ENCODE measurements at regions not wholly inside any gene's neighbourhood (a gene's known extent, or its start where the extent isn't known, plus 50 kb on each side); places are given as distances from the start of the nearest gene placed in this dataset.

DNA sequence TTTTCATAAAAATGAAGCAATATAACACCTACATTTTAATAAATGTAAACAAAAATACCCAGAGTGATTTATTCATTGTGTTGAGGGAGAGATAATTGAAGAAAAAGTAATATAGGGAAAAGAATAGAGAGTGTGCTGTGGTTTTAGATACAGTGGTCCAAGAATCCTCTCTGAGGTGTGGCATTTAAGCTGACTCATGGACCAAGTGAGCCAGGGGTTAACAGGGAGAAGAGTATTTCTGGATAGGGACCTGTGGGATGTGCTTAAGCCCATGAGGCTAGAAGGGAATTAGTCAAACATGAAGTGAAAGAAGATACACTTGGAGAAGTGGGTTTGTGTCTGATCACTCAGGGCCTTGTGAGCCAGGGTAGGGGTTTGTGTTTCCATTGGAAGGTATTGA, 680.7 kb upstream of the GRM7 start:
- Histone ChIP-seq H3K36me3 (no peaks in the 10 kb centered on the region), H3K9me3 (no peaks in the 10 kb centered on the region), H3K4me3 (no peak overlapping the region), H3K4me1 (ENCODE audit: insufficient read depth) (no peaks in the 10 kb centered on the region), H3K27ac (no peak overlapping the region), H3K27me3 (no peaks in the 10 kb centered on the region)
- TF ChIP-seq POLR2A (IDR thresholded peaks at IDR 0.05) (no peak), EP300 (IDR thresholded peaks at IDR 0.05) (no peak)
- TF ChIP-seq, protein P1, sequence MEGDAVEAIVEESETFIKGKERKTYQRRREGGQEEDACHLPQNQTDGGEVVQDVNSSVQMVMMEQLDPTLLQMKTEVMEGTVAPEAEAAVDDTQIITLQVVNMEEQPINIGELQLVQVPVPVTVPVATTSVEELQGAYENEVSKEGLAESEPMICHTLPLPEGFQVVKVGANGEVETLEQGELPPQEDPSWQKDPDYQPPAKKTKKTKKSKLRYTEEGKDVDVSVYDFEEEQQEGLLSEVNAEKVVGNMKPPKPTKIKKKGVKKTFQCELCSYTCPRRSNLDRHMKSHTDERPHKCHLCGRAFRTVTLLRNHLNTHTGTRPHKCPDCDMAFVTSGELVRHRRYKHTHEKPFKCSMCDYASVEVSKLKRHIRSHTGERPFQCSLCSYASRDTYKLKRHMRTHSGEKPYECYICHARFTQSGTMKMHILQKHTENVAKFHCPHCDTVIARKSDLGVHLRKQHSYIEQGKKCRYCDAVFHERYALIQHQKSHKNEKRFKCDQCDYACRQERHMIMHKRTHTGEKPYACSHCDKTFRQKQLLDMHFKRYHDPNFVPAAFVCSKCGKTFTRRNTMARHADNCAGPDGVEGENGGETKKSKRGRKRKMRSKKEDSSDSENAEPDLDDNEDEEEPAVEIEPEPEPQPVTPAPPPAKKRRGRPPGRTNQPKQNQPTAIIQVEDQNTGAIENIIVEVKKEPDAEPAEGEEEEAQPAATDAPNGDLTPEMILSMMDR (IDR thresholded peaks at IDR 0.05): no peak
- intact Hi-C loops (cut with DNase I): no loop called here
- no peak for DNase-seq

DNA sequence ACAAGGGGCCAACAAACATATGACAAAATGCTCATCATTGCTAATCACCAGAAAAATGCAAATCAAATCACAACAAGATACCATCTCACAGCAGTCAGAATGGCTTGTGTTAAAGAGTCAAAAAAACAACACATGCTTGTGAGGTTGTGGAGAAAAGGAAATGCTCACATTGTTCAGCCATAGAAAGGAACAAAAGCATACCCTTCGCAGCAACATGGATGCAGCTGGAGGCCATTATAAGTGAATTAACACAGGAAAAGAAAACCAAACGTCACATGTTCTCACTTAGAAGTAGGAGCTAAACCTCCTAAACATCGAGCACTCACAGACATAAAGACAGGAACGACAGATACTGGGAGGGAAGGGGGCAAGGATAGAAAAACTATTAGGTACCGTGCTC, 678.4 kb upstream of the GRM7 start:
- H3K27me3 ChIP-seq: no peaks in the 10 kb centered on the region
- no peak overlapping the region for H3K4me3 ChIP-seq
- H3K36me3 ChIP-seq: no peaks in the 10 kb centered on the region
- H3K9me3 ChIP-seq: no peaks in the 10 kb centered on the region
- TF ChIP-seq POLR2A (IDR thresholded peaks at IDR 0.05) (no peak), EP300 (IDR thresholded peaks at IDR 0.05) (no peak)
- TF ChIP-seq, protein P1 (IDR thresholded peaks at IDR 0.05): no peak
- H3K4me1 ChIP-seq (ENCODE audit: insufficient read depth): no peaks in the 10 kb centered on the region
- intact Hi-C loops (cut with DNase I): no loop called here
- no peak for DNase-seq
- no peak overlapping the region for H3K27ac ChIP-seq
- 68 to 82% (median 68%) methylated on average over 5 of the region's 5 CpGs for WGBS, 3 donors

DNA sequence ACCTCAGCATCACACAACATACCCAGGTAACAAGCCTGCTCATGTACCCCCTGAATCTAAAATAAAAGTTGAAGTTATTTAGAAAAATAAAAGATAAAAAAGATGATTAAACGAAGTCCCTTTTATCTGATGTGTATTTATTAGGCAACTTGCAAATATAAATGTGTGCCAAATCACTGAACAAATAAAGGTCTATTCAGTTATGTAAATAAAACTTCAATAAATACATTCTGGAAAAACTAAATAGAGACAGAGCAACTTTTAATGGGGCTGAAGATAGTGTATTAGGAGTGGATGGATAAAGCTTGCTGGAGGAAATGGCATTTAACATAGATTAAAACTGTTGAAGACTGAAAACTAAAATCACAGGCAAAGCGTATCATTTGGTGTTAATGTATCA, 678.0 kb upstream of the GRM7 start:
- H3K4me3 ChIP-seq: no peak overlapping the region
- H3K27me3 ChIP-seq: no peaks in the 10 kb centered on the region
- H3K27ac ChIP-seq: no peak overlapping the region
- no peak for TF ChIP-seq EP300 (IDR thresholded peaks at IDR 0.05)
- DNase-seq: no peak
- H3K4me1 ChIP-seq (ENCODE audit: insufficient read depth): no peaks in the 10 kb centered on the region
- intact Hi-C loops (cut with DNase I): no loop called here
- WGBS, 3 donors: 56 to 70% (median 60%) methylated on average over 2 of the region's 2 CpGs
- no peaks in the 10 kb centered on the region for H3K36me3 ChIP-seq
- no peaks in the 10 kb centered on the region for H3K9me3 ChIP-seq

DNA sequence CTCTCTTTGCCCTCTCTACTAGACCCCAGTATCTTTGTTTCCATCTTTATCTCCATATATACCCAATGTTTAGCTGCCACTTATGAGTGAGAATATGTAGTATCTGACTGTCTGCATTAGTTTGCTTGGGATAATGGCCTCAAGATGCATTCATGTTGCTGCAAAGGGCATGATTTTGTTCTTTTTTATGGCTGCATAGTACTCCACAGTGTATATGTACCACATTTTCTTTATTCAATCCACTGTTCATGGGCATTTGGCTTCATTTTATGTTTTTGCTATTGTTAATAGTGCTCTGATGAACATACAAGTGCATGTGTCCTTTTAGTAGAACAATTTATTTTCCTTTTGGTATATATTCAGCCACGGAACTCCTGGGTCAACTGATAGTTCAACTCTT, 671.5 kb upstream of the GRM7 start:
- Histone ChIP-seq H3K36me3 (no peaks in the 10 kb centered on the region), H3K4me3 (no peak overlapping the region), H3K27ac (no peak overlapping the region), H3K27me3 (no peaks in the 10 kb centered on the region), H3K4me1 (ENCODE audit: insufficient read depth) (no peaks in the 10 kb centered on the region), H3K9me3 (no peaks in the 10 kb centered on the region)
- no peak for DNase-seq
- TF ChIP-seq, protein P1 (IDR thresholded peaks at IDR 0.05): no peak
- no peak for TF ChIP-seq EP300 (IDR thresholded peaks at IDR 0.05)
- TF ChIP-seq POLR2A (IDR thresholded peaks at IDR 0.05): no peak
- WGBS, 3 donors: 92 to 100% (median 95%) methylated on average over 1 of the region's 1 CpG
- intact Hi-C loops (cut with DNase I): no loop called here

DNA sequence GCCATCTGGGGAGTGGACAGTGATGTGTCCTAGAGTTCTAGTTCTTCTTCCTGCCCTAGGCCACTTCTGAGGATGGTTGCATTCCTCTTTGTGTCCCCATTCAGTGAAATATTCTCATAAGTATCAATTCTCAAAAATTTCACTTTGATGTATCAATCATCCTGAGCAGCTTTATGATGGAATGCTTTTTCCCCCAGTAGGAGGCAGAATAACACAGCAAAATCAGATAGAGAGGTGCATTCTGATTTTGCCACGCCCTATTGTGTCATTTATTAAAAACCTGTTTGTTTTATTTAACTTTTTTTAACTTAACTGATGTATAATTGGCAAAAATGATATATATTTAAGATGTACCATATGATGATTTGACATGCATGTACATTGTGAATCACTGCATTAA, 656.0 kb upstream of the GRM7 start:
- no peaks in the 10 kb centered on the region for H3K27me3 ChIP-seq
- DNase-seq: no peak
- no peak overlapping the region for H3K27ac ChIP-seq
- H3K4me3 ChIP-seq: no peak overlapping the region
- H3K4me1 ChIP-seq (ENCODE audit: insufficient read depth): no peaks in the 10 kb centered on the region
- no peak for TF ChIP-seq EP300 (IDR thresholded peaks at IDR 0.05)
- TF ChIP-seq, protein P1 (IDR thresholded peaks at IDR 0.05): no peak
- no peak for TF ChIP-seq POLR2A (IDR thresholded peaks at IDR 0.05)
- no peaks in the 10 kb centered on the region for H3K9me3 ChIP-seq
- no peaks in the 10 kb centered on the region for H3K36me3 ChIP-seq
- 74 to 79% (median 75%) methylated on average over 1 of the region's 1 CpG for WGBS, 3 donors
- intact Hi-C loops (cut with DNase I): no loop called here
